MG63 (cell line): ENCODE measurements at regions not wholly inside any gene's neighbourhood (a gene's known extent, or its start where the extent isn't known, plus 50 kb on each side); places are given as distances from the start of the nearest gene placed in this dataset.

Source experiments
- DNase-seq: peaks from one replicate; pipeline ENCODE4 v3.0.0-alpha.2; 2020
- H3K27me3 ChIP-seq: fragments of 250-450 bp; sonication (Bioruptor Pico); 2 replicates; pipeline ENCODE4 v1.5.1; 2020; ENCODE audit warnings: mild to moderate bottlenecking, moderate library complexity
- H3K36me3 ChIP-seq: fragments of 250-450 bp; sonication (Bioruptor Pico); 2 replicates; pipeline ENCODE4 v1.5.1; 2020; ENCODE audit warnings: mild to moderate bottlenecking, moderate library complexity
- H3K4me3 ChIP-seq: fragments of 250-450 bp; sonication (Bioruptor Pico); 2 replicates; pipeline ENCODE4 v1.5.1; 2020; ENCODE audit warnings: mild to moderate bottlenecking, moderate library complexity
- H3K9me3 ChIP-seq: fragments of 250-450 bp; sonication (Bioruptor Pico); 2 replicates; pipeline ENCODE4 v1.5.1; 2020; ENCODE audit warnings: mild to moderate bottlenecking, moderate library complexity

- DNase-seq = no peak
- Histone ChIP-seq H3K27me3 (peaks cover under 1% of the 10 kb centered on the region; the same call in 1 of the 2 replicates), H3K36me3 (no peaks in the 10 kb centered on the region), H3K4me3 (no peak overlapping the region), H3K9me3 (no peaks in the 10 kb centered on the region)
These were observed 258.9 kb downstream of the TAF11L14 start for GRCh38 chr5:17893026-17893635.

- Histone ChIP-seq H3K4me3 (no peak overlapping the region), H3K36me3 (no peaks in the 10 kb centered on the region), H3K27me3 (peaks cover 2% of the 10 kb centered on the region), H3K9me3 (no peaks in the 10 kb centered on the region)
- DNase-seq = no peak
These were observed 261.2 kb downstream of the TAF11L14 start for GRCh38 chr5:17895288-17896033.

- H3K4me3 ChIP-seq = no peak overlapping the region
- H3K9me3 ChIP-seq = no peaks in the 10 kb centered on the region
- no peak for DNase-seq
- H3K27me3 ChIP-seq = peaks cover 2% of the 10 kb centered on the region
- no peaks in the 10 kb centered on the region for H3K36me3 ChIP-seq
These were observed 262.3 kb downstream of the TAF11L14 start for GRCh38 chr5:17896605-17897004.

DNA sequence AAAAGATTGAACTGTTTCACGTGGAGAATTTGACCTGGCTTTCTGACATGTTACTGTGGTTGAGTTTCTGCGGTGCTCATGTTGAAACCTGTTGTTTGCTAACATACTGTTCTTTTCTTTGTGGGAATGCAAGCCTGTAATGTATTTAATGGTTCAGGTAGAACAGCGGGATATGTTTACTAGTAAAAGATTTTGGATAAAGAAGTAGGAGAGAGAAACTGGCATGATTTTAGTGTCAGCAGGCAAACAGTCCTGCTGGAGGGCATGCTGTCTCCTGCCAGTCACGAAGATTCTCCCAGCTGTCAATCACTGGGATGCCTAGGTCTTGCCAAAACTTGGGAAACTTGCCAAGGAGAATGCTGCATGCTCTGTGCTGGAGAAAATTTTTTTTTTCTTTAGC is 263.5 kb downstream of the TAF11L14 start:
- H3K4me3 ChIP-seq = no peak overlapping the region
- H3K9me3 ChIP-seq = no peaks in the 10 kb centered on the region
- DNase-seq = no peak
- no peaks in the 10 kb centered on the region for H3K36me3 ChIP-seq
- H3K27me3 ChIP-seq = peaks cover 2% of the 10 kb centered on the region

DNA sequence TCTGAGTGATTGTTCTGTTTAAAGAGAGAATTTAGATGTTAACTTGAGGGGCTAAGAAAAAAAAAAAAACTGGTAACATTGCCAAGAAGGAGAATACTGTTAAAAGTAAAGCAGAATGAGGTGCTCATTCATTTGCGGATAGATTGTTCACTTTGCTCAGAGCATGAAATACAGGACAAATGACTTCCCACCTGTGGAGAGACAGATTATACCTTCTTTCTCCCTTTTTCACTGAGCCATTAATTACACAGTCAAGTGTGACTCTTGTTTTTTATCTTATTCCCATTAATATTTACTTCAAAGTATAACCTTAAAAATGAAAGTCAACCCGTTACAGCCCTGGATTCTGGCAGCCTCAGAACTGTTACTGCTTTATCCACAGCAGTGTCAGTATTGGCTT is 264.5 kb downstream of the TAF11L14 start:
- no peak for DNase-seq
- Histone ChIP-seq H3K4me3 (no peak overlapping the region), H3K9me3 (no peaks in the 10 kb centered on the region), H3K27me3 (peaks cover 2% of the 10 kb centered on the region), H3K36me3 (no peaks in the 10 kb centered on the region)

DNA sequence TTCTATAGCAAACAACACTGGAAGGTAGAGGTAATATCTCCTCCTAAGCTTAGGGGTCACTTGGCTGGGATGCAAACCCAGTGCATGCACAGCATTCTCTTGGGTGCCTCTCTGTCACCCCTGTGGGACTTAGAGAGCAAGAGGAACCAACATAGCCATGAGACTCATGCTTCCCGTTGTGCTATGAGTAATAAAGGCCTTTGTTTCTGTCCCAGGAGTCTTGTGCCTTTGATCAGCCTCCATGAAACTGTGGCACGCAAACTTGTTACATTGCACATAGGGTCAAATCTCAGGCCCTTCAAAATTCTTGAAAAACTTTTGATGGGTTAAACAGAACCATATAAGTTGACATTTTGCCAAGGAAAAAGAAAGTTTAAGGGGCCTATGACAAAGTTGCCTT is 272.8 kb downstream of the TAF11L14 start:
- Histone ChIP-seq H3K27me3 (peaks cover 8% of the 10 kb centered on the region; the same call in 1 of the 2 replicates), H3K4me3 (no peak overlapping the region), H3K9me3 (no peaks in the 10 kb centered on the region), H3K36me3 (no peaks in the 10 kb centered on the region)
- no peak for DNase-seq

DNA sequence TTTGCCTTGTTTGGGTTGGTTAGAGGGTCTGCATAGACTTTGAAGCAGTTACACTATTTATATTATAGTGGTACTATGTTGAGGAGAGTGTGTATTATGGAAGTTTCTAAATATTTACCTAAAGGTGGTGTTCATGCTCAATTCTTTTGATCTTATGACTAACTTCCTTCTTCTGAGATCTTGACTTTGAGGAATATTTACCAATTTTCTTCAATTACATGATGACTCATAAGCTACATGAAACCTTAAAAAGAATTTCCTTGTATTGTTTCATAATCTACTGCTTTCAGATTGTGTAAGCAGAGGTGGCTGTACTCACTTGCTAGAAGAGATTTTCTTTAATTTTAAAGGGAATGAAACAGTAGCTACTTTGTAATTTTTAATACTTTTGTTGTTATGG is 276.1 kb downstream of the TAF11L14 start:
- H3K9me3 ChIP-seq = no peaks in the 10 kb centered on the region
- no peaks in the 10 kb centered on the region for H3K36me3 ChIP-seq
- H3K27me3 ChIP-seq = peaks cover 12% of the 10 kb centered on the region; the same call in 1 of the 2 replicates
- no peak for DNase-seq
- no peak overlapping the region for H3K4me3 ChIP-seq

GRCh38 chr5:17912794-17913193 is 278.5 kb downstream of the TAF11L14 start:
- H3K36me3 ChIP-seq = no peaks in the 10 kb centered on the region
- peaks cover 12% of the 10 kb centered on the region; the same call in 1 of the 2 replicates for H3K27me3 ChIP-seq
- no peak overlapping the region for H3K4me3 ChIP-seq
- H3K9me3 ChIP-seq = no peaks in the 10 kb centered on the region
- DNase-seq = no peak

GRCh38 chr5:17916446-17916845 is 282.2 kb downstream of the TAF11L14 start:
- no peaks in the 10 kb centered on the region for H3K9me3 ChIP-seq
- H3K36me3 ChIP-seq = no peaks in the 10 kb centered on the region

DNA sequence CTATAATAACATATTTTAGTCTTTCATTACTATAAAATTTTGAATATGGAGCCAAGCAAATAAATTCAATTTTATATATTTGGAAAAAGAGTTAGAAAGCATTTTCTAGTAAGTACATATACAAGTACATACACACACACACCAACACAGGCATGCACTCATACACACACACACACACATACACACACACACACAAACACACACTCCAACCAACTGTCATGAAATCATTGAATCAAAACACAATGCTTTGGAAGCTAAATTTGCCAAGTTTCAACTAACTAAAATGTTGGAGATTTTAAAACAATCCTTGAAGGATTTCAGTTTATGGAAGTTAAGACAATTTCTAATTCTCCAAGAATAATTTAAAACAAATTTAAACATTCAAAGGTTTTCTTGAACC is 283.2 kb downstream of the TAF11L14 start:
- Histone ChIP-seq H3K27me3 (peaks cover 4% of the 10 kb centered on the region), H3K4me3 (no peak overlapping the region), H3K9me3 (no peaks in the 10 kb centered on the region), H3K36me3 (no peaks in the 10 kb centered on the region)
- no peak for DNase-seq

More at GRCh38 chr5:17916446-17916845, 282.2 kb downstream of the TAF11L14 start:
- Histone ChIP-seq H3K27me3 (peaks cover 10% of the 10 kb centered on the region), H3K4me3 (no peak overlapping the region)
- no peak for DNase-seq

GRCh38 chr5:17918373-17919104 is 284.3 kb downstream of the TAF11L14 start:
- peak; percentile 47 for DNase-seq
- H3K9me3 ChIP-seq = no peaks in the 10 kb centered on the region
- H3K27me3 ChIP-seq = peaks cover 3% of the 10 kb centered on the region; the same call in 1 of the 2 replicates
- H3K36me3 ChIP-seq = no peaks in the 10 kb centered on the region
- H3K4me3 ChIP-seq = no peak overlapping the region

GRCh38 chr5:17925276-17925675 is 291.0 kb downstream of the TAF11L14 start:
- Histone ChIP-seq H3K9me3 (no peaks in the 10 kb centered on the region), H3K27me3 (peaks cover 9% of the 10 kb centered on the region), H3K4me3 (no peak overlapping the region), H3K36me3 (no peaks in the 10 kb centered on the region)
- DNase-seq = no peak

DNA sequence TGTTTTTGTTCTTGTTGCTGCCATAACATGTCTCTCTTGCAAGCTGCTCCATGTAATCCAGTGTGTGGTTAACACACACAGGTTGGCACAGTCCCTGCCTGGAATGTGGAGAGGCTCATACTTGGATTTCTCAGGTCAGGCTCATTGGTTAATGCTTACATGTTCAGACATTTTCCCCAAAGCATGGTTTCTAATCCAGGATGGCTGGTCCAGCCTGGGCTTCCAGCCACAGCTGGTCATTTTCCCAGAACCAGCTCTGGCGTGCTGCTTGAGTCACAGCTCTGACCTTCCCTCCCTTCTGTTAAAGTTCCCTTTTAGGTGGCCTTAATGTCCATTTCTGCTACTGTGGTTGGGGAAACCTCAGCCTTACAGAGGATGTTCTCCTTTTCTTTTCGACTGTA is 294.3 kb downstream of the TAF11L14 start:
- peaks cover 3% of the 10 kb centered on the region; the same call in 1 of the 2 replicates for H3K9me3 ChIP-seq
- DNase-seq = peak; percentile 23
- H3K4me3 ChIP-seq = no peak overlapping the region
- no peaks in the 10 kb centered on the region for H3K36me3 ChIP-seq
- peaks cover 6% of the 10 kb centered on the region for H3K27me3 ChIP-seq

- DNase-seq = no peak
- Histone ChIP-seq H3K4me3 (no peak overlapping the region), H3K9me3 (peaks cover 6% of the 10 kb centered on the region; the same call in 1 of the 2 replicates), H3K27me3 (peaks cover 6% of the 10 kb centered on the region), H3K36me3 (no peaks in the 10 kb centered on the region)
These were observed 294.9 kb downstream of the TAF11L14 start for GRCh38 chr5:17929171-17929570.

- Histone ChIP-seq H3K4me3 (no peak overlapping the region), H3K36me3 (no peaks in the 10 kb centered on the region), H3K27me3 (peaks cover 6% of the 10 kb centered on the region), H3K9me3 (peaks cover 11% of the 10 kb centered on the region)
- DNase-seq = no peak
These were observed 296.1 kb downstream of the TAF11L14 start for GRCh38 chr5:17930346-17930745.

DNA sequence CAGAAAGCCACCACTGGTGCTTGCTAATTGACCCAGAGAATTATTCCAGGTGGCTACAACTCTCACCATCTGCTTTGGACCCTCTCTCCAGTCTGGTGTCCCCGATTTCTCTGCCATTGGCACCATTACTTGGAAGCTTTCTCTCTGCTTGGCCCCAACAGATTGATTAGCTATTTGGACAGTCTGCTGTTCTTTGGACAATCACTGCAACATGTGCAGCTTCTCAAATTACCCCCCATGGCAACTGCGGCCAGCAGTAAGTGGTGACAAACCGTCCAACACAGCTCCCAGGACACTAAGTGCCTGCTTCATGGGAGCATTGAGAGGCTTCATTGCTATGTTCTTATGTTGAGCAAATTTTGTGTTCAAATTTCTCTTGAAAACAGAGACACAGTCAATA is 309.8 kb downstream of the TAF11L14 start:
- Histone ChIP-seq H3K9me3 (no peaks in the 10 kb centered on the region), H3K27me3 (no peaks in the 10 kb centered on the region; the same call in 1 of the 2 replicates), H3K4me3 (no peak overlapping the region), H3K36me3 (no peaks in the 10 kb centered on the region)
- no peak for DNase-seq

DNA sequence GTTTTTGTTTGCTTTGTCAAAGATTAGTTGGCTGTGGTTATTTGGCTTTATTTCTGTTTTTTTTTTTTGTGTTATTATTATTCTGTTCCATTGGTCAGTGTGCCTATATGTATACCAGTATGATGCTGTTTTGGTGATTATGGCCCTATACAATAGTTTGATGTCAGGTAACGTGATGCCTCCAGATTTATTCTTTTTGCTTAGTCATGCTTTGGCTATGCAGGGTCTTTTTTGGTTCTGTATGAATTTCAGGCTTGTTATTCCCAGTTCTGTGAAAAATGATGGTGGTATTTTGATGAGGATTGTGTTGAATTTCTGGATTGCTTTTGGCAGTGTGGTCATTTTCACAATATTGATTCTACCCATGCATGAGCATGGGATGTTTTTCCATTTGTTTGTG is 312.8 kb downstream of the TAF11L14 start:
- Histone ChIP-seq H3K9me3 (no peaks in the 10 kb centered on the region), H3K27me3 (no peaks in the 10 kb centered on the region; the same call in none of the 2 replicates), H3K4me3 (no peak overlapping the region), H3K36me3 (no peaks in the 10 kb centered on the region)
- DNase-seq = no peak
